OCI-M2 (cell line): ENCODE measurements at regions not wholly inside any gene's neighbourhood (a gene's known extent, or its start where the extent isn't known, plus 50 kb on each side); places are given as distances from the start of the nearest gene placed in this dataset.
"Not testable (repeated sequence)": the region's sequence is repeated elsewhere in the genome, so short reads cannot be mapped to it uniquely, and the experiment has no call there.

Source experiments
- DNase-seq: peaks from one replicate; lab custom pipeline; 2025; ENCODE audit not compliant: unreplicated experiment; lab: John Stamatoyannopoulos, UW

DNA sequence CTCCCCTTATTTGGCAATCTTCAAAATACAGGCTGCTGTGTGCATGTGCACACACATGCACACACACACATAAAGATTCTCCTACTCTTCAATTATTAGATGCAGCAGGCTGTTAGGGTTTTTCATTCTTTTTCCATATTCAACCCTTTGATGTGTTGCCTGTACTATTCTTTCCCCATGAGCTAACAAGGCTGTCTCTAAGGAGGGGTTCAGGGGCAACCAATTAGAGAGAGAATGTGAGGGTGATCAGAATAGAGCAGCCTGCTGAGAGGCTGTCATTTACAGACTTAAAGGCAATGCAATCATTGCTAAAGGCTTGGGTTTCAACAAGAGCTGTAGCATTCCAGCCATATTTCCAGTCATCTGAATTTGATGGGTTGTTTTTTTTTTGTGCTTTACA, 467.4 kb upstream of the ID4 start:
- DNase-seq: no peak

DNA sequence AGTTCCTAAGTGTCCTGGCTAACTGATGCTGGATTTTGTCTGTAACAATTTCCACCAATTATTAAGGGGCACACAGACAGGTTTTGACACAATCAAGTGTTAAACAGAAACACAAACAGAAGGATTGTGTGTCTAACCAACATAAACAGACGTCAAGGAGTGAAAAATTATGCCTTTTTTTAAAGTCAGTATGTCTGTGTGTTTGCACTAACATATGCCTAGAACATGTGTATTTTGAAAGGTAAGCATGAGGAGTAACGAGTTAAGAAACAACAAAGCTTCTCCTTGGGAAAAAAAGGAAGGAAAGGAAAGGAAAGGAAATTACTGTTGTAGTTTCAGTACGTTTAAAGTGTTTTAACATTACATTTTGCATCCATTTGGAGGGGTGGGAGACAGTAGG, 466.3 kb upstream of the ID4 start:
- DNase-seq: no peak

DNA sequence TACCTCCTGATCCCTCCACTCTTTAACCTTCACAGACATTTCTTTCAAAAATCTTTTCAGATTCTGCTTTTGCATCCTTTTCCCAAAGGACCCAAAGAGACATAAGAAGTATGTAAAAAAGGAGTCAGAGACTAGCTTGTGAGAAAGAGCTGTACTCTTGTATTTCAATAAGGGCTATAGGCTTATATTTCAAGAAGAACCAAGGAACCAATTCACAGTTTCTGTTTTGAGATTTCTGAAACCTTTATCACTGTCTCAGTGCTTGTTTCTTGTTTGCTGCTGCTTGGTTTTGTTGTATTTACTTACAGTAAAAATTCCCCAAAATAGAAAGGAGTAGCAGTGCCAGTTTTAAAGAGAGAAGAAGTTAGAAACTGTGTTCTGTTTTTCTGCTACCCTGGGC, 461.6 kb upstream of the ID4 start:
- no peak for DNase-seq

DNA sequence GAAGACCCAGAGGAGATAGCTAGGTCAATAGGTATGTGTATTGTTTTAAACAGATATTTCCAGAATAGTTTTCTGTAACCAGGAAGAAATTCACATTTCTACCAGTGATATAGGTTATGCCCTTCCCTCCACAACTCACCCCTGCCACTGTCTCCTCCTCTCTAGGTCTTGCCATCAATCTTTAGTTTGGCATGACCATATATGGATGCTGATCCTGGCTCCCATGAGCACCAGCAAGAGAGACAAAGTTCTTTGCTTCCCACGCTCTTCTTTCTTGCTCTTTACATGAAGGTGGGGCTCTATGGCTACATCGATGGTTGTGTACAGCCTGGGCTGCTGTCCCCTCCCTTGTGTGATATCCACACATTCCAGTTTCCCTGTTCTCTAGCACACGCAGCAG, 459.4 kb upstream of the ID4 start:
- DNase-seq: no peak

DNA sequence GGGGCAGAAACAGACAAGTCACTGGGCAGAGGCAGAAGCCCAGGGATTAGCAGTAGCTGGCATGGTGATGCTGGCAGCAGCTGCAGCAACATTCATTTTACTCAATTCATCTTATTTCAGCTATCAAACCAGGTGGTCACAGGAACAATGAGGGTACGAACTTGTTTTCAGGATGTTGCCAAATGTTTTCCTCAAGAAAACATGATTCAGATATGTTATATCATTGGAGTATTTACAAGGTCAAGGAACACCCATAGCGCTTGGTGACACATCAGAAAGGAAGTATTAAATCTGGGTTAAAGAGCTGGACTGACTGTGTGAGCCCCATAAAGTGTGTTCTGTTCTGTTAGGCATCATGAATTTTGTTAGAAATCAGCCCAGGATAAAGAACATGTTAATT, 456.9 kb upstream of the ID4 start:
- no peak for DNase-seq

DNA sequence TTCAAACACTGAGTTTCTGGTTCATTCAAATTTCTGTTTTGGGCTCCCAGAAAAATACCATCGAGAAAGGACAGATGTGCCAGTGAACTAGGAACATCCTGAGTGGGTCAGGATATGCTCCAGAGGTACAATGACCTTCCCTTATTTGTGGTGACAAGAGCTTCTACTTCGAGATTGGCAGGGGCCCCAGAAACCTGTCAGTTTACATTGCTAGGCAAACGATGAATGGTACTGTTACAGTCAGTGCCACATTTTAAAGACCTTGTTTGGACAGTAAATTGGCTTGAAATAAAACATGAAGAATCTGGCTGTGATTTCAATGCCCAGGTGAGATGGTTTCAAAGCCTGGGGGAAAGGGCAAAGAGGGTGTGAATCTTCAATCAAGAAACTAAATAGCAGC, 454.5 kb upstream of the ID4 start:
- DNase-seq: no peak

DNA sequence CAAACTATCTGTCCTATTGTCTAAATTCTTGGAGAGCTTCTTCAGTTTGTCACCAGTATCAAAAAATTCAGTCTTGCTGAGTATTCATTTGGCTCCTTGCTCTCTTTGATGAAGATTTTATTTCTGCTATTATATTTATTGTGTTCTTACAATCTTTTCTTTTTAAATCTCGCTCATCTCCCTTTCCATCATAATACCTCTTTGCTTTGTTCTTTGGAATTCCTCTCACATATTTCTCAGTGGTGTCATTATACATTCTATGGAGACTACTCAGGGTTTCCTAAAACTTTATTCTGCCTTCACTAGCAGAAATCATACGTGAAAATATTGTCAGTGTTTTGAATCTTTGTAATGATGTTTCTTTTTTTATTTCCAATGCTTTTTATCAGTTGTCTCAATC, 445.2 kb upstream of the ID4 start:
- DNase-seq: no peak

DNA sequence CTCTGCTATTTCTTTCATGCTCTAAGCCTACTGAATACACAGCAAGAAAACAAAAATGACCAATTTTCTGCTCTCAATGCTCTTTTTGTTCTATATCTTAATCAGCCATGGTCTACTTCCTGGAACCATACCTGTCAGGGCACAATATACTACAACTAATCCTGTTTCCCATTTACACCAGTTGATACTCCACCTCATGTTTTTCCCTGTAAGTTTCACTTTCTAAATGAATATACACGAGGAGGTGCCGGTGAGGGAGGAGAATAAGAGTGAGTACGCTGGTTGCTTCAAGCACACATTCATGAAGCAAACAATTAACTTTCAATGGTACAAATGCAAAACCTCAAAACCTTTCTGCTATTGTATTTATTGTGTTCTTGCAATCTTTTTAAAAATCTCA, 443.1 kb upstream of the ID4 start:
- no peak for DNase-seq

DNA sequence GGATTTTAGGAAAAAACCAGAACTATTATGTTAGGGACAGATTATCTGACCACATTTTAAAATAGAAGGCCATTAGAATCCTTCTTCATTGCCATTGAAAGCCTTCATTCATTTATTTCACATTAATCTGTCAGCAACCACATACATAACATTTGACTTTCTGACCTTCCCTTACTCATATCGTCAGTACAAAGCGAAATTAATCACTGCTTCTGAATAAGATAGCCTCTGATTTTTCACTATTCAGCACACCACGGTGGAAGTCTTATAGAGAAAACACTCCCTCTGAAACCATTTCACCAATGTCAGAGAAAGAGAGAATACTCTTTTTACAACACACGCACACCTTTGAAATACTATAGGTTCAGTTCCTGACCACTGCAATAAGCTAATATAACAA, 442.5 kb upstream of the ID4 start:
- no peak for DNase-seq

DNA sequence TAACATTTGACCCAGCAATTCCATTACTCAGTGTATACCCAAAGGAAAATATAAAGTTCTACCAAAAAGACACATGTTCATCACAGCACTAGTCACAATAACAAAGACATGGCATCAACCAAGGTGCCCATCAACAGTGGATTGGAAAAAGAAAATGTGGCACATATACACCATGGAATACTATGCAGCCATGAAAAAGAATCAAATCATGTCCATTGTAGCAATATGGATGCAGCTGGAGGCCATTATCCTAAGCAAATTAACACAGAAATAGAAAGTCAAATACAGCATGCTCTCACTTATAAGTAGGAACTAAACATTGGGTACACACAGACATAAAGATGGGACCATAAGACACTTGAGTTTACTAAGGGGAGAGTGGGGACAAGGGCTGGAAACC, 441.9 kb upstream of the ID4 start:
- DNase-seq: no peak

DNA sequence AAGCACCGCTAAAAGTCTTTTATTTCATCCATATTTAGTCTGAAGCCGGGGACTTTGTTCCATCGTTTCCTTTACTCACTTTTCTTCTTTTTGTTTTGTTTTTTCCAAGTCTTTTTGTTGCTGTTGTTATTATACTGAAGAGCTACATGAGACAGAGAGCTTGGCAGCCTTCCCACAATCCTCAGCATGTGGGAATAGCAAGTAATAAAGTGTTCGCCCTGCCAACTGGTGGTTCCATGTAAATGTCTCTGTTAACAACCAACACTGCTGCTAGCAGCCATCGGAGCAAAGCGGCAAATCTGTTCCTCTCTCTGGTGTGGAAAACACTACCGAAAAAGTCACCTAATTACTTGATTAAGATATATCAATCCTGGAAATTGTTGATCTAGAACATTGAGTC, 437.8 kb upstream of the ID4 start:
- no peak for DNase-seq

DNA sequence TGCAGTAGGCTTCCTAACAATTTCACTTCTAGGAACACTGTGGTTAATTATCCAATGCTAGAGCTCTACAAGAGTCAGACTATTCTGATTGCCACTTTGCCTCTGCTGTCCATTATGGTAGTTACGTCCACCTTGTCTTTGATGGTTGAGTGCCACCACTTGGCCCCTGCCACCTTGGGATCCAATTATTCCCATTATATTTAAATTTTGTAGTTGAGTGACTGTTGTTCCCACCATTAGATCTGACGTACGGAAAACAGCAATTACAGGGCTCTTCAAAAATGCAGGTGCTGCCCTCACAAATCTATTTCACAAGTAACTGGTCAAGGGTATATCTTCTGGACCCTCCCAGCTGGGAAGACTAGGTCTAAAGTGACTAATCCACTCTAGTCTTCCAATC, 432.3 kb upstream of the ID4 start:
- DNase-seq: not testable (repeated sequence)

DNA sequence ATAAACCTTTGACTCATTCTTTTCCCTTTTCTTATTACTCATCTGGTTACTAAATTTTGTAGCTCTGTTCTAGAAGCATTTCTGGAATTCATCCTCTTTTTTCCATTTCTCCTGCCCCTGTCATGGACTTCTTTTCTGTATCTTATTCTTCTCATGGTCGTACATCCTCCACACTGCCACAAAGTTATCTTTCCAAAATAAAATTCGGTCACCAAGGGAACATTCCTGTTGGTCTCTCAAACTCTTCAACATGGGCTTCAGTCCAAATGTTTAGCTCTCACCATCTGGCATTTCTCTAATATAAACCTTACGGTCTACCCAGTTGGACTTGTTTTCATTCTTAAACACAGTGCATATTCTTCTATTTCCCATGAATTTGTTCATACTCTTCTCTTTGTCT, 428.8 kb upstream of the ID4 start:
- DNase-seq: no peak

DNA sequence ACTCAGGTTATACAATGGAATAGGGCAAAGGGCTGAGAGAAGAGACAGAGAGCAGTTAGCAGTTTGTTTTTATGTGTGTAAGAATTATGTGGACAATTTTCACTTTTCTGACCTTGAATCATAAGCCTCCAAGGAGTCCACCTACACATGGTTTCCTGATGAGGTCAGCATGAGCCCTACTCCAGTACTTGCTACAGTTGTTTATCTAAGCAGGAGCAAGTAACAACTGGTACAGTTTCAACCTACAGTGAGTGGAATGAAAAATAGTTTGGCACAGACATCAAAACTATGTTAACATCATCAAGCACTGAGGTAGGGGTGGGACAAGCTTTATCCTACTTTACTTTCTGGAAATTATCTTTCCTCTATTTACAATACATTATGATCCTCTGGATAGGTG, 426.7 kb upstream of the ID4 start:
- DNase-seq: no peak

DNA sequence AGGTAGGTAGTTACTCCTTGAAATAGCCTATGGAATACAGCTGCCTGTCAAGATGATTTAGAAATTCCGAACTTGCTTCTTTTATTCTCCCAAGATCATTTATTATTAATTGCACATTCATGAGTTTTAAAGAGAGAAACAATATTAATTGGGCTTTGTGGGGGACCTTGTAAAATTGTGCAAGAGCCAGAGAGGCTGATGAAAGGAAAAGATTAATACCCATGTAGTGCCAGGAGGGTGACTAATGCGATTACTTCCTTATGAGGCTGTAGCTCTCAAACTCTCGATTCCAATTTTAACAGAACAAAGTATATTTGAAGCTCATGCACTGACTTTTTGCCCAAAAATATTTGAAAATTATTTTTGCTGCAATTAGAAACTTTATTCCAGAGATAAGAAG, 423.8 kb upstream of the ID4 start:
- DNase-seq: no peak

DNA sequence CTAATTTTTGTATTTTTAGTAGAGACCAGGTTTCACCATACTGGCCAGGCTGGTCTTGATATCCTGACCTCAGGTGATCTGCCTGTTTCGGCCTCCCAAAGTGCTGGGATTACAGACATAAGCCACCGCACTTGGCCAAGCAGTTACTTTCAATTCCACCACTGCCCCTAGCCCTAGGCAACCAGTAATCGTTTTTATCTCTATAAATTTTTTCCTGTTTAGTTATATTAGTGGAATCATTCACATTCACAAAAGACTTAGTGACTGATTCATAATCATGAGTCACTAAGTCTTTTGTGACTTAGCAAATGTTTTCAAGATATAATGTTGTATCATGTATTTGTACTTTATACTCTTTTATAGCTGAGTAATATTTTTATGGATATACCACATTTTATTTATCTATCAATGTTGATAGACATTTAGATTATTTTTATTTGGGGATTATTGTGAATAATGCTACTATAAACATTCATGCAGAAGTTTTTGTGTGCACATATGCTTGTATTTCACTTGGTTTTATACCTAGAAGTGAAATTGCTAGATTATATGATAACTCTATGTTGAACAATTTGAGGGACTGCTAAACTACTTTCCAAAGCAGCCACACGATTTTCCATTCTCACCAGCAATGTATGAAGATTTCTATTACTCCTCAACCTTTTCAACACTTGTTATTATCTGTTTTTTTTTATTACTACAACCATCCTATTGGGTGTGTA, 421.4 kb upstream of the ID4 start:
- DNase-seq: no peak

DNA sequence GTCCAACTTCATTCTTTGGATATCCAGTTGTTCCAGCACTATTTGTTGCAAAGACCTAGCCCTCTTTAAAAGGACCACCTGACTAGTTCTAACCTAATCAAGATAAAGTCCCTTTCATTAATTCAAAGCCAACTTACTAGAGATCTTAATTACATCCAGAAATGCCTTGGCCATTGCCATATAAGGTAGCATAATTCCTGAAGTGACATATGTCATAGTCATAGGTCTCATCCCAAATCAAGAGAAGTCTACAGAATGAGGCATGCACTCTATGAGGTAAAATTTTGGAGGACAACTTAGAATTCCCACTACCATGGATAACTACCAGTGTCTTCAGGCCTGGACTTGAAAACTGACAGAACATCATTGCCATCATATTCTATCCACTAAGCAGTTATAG, 420.4 kb upstream of the ID4 start:
- DNase-seq: no peak

DNA sequence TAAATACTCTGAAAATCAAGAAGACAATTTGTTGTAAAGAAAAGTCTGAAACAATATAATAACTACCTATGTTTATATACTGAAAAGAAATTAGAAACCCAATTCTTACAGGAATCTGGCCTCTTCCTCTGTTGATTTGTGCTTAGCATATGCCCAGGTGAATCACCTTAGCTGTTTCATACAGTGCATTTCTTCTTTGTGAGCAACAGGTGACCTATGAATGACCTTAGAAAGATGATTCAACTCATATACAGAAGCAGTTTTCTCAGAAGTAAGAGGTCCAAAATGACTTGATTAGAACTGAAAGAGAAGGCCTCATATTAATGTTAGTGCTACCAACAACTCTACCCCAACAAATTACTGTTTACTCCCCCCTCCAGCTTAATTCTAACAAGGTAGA, 419.5 kb upstream of the ID4 start:
- no peak for DNase-seq

DNA sequence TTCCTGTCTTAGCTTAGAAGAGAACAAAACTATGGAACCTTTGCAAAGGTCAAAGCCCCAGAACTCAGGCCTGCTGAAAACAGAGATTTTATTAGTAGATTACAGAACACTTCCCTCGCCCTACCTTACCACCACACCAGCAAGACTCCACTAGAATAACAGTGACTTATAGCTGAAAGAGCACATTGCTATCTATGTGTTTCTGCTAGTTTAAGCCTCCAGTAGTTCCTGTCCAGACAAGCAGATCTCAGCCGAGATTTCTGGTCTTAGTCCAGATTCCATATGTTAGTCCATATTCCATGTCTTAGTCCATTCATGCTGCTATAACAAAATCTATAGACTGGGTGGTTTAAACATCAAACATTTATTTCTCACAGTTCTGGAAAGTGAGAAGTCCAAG, 412.3 kb upstream of the ID4 start:
- no peak for DNase-seq

DNA sequence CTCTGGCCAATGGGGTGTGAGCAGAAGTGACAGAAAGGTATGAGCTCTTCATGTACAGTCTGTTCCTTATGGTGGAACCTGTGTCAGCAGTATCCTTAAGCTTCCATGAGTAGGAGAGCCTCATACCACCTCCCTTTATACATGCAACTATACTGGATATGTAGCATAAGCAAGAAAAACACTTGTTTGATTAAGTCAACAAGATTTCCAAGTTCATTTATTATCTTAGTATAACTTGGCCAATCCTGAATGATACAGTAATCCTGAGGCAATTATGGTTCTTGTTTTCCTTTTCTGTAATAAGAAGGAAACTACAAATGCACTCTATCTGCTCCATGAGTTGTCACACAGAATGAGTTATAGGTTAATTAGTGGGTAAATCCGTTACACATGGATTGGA, 409.6 kb upstream of the ID4 start:
- DNase-seq: no peak

DNA sequence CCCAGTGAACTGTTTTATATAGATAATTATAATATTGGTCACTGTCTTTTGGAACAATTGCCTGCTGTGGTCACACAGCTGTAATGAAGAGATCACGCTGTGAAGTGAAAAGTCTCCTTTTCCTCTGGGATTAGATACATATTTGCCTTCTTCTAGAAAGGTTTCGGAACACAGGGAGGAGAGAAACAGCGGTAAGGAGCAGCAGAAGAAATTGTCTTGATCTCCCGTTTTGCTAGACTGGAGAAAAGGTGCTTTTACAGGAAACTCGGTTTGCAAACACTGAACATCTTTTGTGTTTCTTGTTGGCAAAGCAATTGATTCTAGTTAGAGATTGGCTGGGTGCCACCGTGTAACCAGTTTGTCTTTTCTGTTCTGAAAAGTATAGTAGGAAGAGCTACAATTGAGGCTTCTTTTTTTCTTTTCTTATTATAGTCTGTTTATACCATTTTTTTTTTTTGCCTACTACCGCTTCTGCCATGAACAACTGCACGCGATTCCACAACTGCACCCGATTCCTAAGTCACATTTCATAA, 404.1 kb upstream of the ID4 start:
- no peak for DNase-seq

DNA sequence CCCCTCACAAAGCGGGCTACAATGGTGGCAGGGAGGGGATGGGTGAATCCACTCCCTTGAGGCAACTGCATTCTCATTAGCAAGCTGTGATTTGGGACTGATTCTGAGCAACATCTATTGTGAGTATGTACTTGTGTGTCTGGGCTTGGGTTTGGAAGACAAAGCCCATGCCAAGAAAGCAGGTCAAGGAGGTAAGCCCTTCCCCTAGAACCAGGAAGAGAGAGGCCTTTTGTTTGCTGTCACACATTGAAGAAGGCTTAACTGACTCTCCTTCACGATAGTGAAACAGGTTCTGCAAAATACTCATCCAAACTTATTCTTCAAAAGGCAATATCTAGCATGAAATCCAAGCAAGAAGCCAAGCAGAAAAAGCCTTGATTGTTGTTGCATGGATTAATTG, 403.1 kb upstream of the ID4 start:
- no peak for DNase-seq

DNA sequence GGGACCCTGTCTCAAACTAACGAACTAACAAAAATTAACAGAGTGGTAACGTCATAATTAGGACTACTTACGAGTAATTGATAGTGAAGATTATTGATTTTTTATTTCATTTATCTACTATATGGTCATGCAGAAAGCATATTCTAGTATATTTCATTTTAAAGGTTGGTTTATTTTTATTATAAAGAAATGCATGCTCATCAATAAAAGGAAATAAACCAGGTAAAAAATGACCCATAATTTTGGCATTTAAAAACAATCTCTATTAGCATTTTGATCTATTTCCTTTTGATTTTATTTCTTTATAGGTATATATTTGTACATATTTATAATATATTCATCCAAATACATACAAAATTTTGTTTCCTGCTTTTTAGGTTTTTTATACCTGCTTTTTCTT, 401.4 kb upstream of the ID4 start:
- DNase-seq: no peak
